Right lobe of liver (tissue), 6 donors: ENCODE measurements at regions not wholly inside any gene's neighbourhood (a gene's known extent, or its start where the extent isn't known, plus 50 kb on each side); places are given as distances from the start of the nearest gene placed in this dataset.
A peak's percentile ranks its signal among the peaks of the same experiment; 100 is the strongest.

Experiments used
- ATAC-seq, 4 donors: fragments of 200-7000 bp; cut with Tn5 transposase; one replicate each; pipeline ENCODE4 v1.9.1; 2020; ENCODE audit warnings: mild to moderate bottlenecking in 4 of 4, moderate library complexity in 4 of 4
- DNase-seq, 3 donors: peaks; one replicate each; pipeline ENCODE4 v3.0.0-alpha.2; 2020
- H3K27ac ChIP-seq, 3 donors: fragments of 200-600 bp; one replicate each; pipeline ENCODE4 v1.8.0; 2022
- H3K27me3 ChIP-seq, 2 donors: fragments of 200-600 bp; one replicate each; pipeline ENCODE4 v1.8.0; 2022
- H3K36me3 ChIP-seq, 4 donors: fragments of 200-600 bp; sonication (generic) in 1 of 4; one replicate each; pipeline versions ENCODE4 v1.5.1 to v1.8.0; 2017 to 2022; ENCODE audit warnings: control low read depth in 1 of 4
- H3K4me1 ChIP-seq, 4 donors: fragments of 200-600 bp; sonication (generic) in 1 of 4; one replicate each; pipeline versions ENCODE4 v1.5.1 to v1.8.0; 2017 to 2022; ENCODE audit warnings: control low read depth in 1 of 4
- H3K4me3 ChIP-seq, 3 donors: fragments of 200-600 bp; one replicate each; pipeline ENCODE4 v1.8.0; 2022
- H3K9me3 ChIP-seq, 4 donors: fragments of 200-600 bp; sonication (generic) in 1 of 4; one replicate each; pipeline versions ENCODE4 v1.5.1 to v1.8.0; 2017 to 2022; ENCODE audit warnings: control low read depth in 1 of 4
- CTCF ChIP-seq, 4 donors: fragments of 200-600 bp in 3 of 4; fragments of 450-650 bp in 1 of 4; IDR thresholded peaks; one replicate each; pipeline versions ENCODE4 v1.5.1 to v1.8.0; 2016 to 2022; ENCODE audit warnings: antibody characterized with exemption in 4 of 4, mild to moderate bottlenecking in 2 of 4
- POLR2A ChIP-seq: fragments of 450-650 bp; IDR thresholded peaks from one replicate; pipeline ENCODE4 v1.6.1; 2017; ENCODE audit warnings: antibody characterized with exemption, mild to moderate bottlenecking
- WGBS: methylation state at CpG from one replicate; pipeline ENCODE4 v1.1.6; 2018; ENCODE audit warnings: low coverage, low lambda C conversion rate; ENCODE audit not compliant: insufficient coverage; ENCODE audit errors: missing lambda C conversion rate; 5-methylcytosine and 5-hydroxymethylcytosine counted together
- intact Hi-C, 2 donors: fragments of 100-400 bp; cut with DNase I; formaldehyde crosslinking; loops; one replicate each; pipeline versions ENCODE4 v1.11.2 to v1.14.1; 2022
- donor health status: DM: no; HTN: yes; CAD: no.
- donor health status: DM: no; HTN: no; CAD: no.
- donor health status: DM: no; HTN: no; CAD: no.
- donor health status: DM: no; HTN: yes; CAD: no.
- donor health status: DM: no; HTN: yes; CAD: no.

GRCh38 chr15:39438799-39439592 lies 141.9 kb upstream of the THBS1 start:
- TF ChIP-seq POLR2A: no peak
- TF ChIP-seq CTCF (IDR thresholded peaks at IDR 0.05): peak in 1 of 4 donors; percentile 7
- intact Hi-C loops: no loop called here
- ATAC-seq: peak; percentile 32 to 75 (median 66)

GRCh38 chr15:39442898-39443297 lies 138.0 kb upstream of the THBS1 start:
- intact Hi-C loops: no loop called here
- no peaks in the 10 kb centered on the region for H3K27me3 ChIP-seq
- TF ChIP-seq CTCF (IDR thresholded peaks at IDR 0.05): no peak
- TF ChIP-seq POLR2A: no peak
- no peak overlapping the region for H3K4me3 ChIP-seq
- DNase-seq: no peak
- ATAC-seq: no peak
- no peaks in the 10 kb centered on the region for H3K36me3 ChIP-seq
- H3K4me1 ChIP-seq: no peaks in the 10 kb centered on the region
- 67% methylated on average over 2 of the region's 2 CpGs for WGBS
- H3K9me3 ChIP-seq: no peaks in the 10 kb centered on the region
- H3K27ac ChIP-seq: no peak overlapping the region

More at GRCh38 chr15:39438799-39439592, 141.9 kb upstream of the THBS1 start:
- no peaks in the 10 kb centered on the region for H3K9me3 ChIP-seq
- H3K4me1 ChIP-seq: peaks cover 0 to 12% (median 0%) of the 10 kb centered on the region in 4 donors
- no peaks in the 10 kb centered on the region for H3K27me3 ChIP-seq
- no peaks in the 10 kb centered on the region for H3K36me3 ChIP-seq
- WGBS: 44% methylated on average over 5 of the region's 9 CpGs
- no peak for DNase-seq
- no peak overlapping the region for H3K27ac ChIP-seq
- H3K4me3 ChIP-seq: no peak overlapping the region

- ATAC-seq (no peak), DNase-seq (no peak)
- no peak overlapping the region for H3K27ac ChIP-seq
- intact Hi-C loops: no loop called here
- 81% methylated on average over 4 of the region's 4 CpGs for WGBS
- H3K4me3 ChIP-seq: no peak overlapping the region
- H3K9me3 ChIP-seq: no peaks in the 10 kb centered on the region
- H3K4me1 ChIP-seq: no peaks in the 10 kb centered on the region
- TF ChIP-seq CTCF (IDR thresholded peaks at IDR 0.05) (no peak), POLR2A (no peak)
- H3K27me3 ChIP-seq: no peaks in the 10 kb centered on the region
- H3K36me3 ChIP-seq: no peaks in the 10 kb centered on the region
Observed at GRCh38 chr15:39443659-39444219, 137.1 kb upstream of the THBS1 start.

GRCh38 chr15:39444735-39445470 lies 136.0 kb upstream of the THBS1 start:
- no peak for TF ChIP-seq POLR2A
- TF ChIP-seq CTCF (IDR thresholded peaks at IDR 0.05): no peak
- ATAC-seq (no peak), DNase-seq (no peak)
- Histone ChIP-seq H3K36me3 (no peaks in the 10 kb centered on the region), H3K27ac (no peak overlapping the region), H3K9me3 (no peaks in the 10 kb centered on the region), H3K4me1 (no peaks in the 10 kb centered on the region), H3K4me3 (no peak overlapping the region), H3K27me3 (no peaks in the 10 kb centered on the region)
- intact Hi-C loops: no loop called here
- 57% methylated on average over 11 of the region's 11 CpGs for WGBS
